SK-N-SH treated with all-trans-retinoic acid at 6 μM for 48 hours (cell line): ENCODE measurements at regions not wholly inside any gene's neighbourhood (a gene's known extent, or its start where the extent isn't known, plus 50 kb on each side); places are given as distances from the start of the nearest gene placed in this dataset.

Source experiments
- ARNTL ChIP-seq: fragments of 450-650 bp; formaldehyde crosslinking; IDR thresholded peaks from 2 replicates; pipeline ENCODE4 v1.5.0; 2020; ENCODE audit warnings: low read depth, mild to moderate bottlenecking, moderate library complexity, borderline replicate concordance
- ESRRG ChIP-seq: fragments of 250-450 bp; sonication (Bioruptor Pico); IDR thresholded peaks from 2 replicates; pipeline ENCODE4 v1.6.1; 2021; ENCODE audit warnings: mild to moderate bottlenecking
- RARB ChIP-seq: fragments of 250-450 bp; sonication (Bioruptor Pico); IDR thresholded peaks from 2 replicates; pipeline ENCODE4 v1.8.0; 2021; ENCODE audit warnings: mild to moderate bottlenecking, moderate library complexity
- SNAI2 ChIP-seq: fragments of 250-450 bp; sonication (Bioruptor Pico); IDR thresholded peaks from 2 replicates; pipeline ENCODE4 v1.5.0; 2020; ENCODE audit warnings: mild to moderate bottlenecking, moderate library complexity
- TOX ChIP-seq: fragments of 250-450 bp; sonication (Bioruptor Pico); IDR thresholded peaks from 2 replicates; pipeline ENCODE4 v1.8.0; 2021; ENCODE audit warnings: mild to moderate bottlenecking, moderate library complexity, borderline replicate concordance
- ZNF70 ChIP-seq: fragments of 450-650 bp; formaldehyde crosslinking; IDR thresholded peaks from 2 replicates; pipeline ENCODE4 v1.5.0; 2020; ENCODE audit warnings: mild to moderate bottlenecking, moderate library complexity
- ZNF8 ChIP-seq: fragments of 450-650 bp; formaldehyde crosslinking; IDR thresholded peaks from 2 replicates; pipeline ENCODE4 v1.5.0; 2020; ENCODE audit warnings: mild to moderate bottlenecking, moderate library complexity
- TF ChIP-seq, protein P1 (sequence below): fragments of 250-450 bp; sonication (Bioruptor Pico); IDR thresholded peaks from 2 replicates; pipeline ENCODE4 v1.5.0; 2020; ENCODE audit warnings: mild to moderate bottlenecking, moderate library complexity
- TF ChIP-seq, protein P2 (sequence below): fragments of 250-450 bp; sonication (Bioruptor Pico); IDR thresholded peaks from 2 replicates; pipeline ENCODE4 v1.8.0; 2020; ENCODE audit warnings: mild to moderate bottlenecking, moderate library complexity, borderline replicate concordance

DNA sequence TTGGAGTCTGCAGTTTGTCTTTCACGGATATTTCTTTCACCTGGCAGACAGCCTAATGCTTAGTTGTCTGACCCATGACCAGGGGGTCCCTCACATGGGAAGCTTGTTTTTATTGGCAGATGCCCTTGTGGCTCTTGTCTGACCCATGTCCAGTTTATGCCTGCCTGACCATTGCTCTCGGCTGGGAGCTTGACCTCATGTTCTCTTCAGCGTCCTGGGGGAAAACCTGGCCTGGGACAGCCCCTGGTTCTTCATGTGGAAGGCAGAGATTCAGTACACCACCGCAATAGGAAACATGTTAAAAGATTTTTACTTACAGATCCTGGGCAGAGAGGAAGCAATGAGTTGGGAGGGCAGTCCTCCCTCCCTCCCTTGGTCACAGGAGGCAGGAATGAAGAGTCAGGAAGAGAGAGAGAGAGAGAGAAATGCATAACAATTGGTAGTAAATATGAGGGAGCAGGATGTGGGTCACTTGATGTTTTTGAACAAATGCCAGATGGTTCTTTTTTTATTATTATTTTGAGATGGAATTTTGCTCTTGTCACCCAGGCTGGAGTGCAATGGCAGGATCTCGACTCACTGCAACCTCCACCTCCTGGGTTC lies 302.7 kb upstream of the MYOCD start:
- TF ChIP-seq ARNTL (CRISPR knock-in tag) (no peak), TOX (CRISPR knock-in tag) (no peak), RARB (CRISPR knock-in tag) (no peak), ESRRG (no peak), ZNF8 (CRISPR knock-in tag) (no peak), SNAI2 (no peak), ZNF70 (CRISPR knock-in tag) (no peak)
- TF ChIP-seq, protein P1, sequence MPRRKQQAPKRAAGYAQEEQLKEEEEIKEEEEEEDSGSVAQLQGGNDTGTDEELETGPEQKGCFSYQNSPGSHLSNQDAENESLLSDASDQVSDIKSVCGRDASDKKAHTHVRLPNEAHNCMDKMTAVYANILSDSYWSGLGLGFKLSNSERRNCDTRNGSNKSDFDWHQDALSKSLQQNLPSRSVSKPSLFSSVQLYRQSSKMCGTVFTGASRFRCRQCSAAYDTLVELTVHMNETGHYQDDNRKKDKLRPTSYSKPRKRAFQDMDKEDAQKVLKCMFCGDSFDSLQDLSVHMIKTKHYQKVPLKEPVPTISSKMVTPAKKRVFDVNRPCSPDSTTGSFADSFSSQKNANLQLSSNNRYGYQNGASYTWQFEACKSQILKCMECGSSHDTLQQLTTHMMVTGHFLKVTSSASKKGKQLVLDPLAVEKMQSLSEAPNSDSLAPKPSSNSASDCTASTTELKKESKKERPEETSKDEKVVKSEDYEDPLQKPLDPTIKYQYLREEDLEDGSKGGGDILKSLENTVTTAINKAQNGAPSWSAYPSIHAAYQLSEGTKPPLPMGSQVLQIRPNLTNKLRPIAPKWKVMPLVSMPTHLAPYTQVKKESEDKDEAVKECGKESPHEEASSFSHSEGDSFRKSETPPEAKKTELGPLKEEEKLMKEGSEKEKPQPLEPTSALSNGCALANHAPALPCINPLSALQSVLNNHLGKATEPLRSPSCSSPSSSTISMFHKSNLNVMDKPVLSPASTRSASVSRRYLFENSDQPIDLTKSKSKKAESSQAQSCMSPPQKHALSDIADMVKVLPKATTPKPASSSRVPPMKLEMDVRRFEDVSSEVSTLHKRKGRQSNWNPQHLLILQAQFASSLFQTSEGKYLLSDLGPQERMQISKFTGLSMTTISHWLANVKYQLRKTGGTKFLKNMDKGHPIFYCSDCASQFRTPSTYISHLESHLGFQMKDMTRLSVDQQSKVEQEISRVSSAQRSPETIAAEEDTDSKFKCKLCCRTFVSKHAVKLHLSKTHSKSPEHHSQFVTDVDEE (CRISPR knock-in tag), result no peak
- TF ChIP-seq, protein P2, sequence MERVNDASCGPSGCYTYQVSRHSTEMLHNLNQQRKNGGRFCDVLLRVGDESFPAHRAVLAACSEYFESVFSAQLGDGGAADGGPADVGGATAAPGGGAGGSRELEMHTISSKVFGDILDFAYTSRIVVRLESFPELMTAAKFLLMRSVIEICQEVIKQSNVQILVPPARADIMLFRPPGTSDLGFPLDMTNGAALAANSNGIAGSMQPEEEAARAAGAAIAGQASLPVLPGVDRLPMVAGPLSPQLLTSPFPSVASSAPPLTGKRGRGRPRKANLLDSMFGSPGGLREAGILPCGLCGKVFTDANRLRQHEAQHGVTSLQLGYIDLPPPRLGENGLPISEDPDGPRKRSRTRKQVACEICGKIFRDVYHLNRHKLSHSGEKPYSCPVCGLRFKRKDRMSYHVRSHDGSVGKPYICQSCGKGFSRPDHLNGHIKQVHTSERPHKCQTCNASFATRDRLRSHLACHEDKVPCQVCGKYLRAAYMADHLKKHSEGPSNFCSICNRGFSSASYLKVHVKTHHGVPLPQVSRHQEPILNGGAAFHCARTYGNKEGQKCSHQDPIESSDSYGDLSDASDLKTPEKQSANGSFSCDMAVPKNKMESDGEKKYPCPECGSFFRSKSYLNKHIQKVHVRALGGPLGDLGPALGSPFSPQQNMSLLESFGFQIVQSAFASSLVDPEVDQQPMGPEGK (CRISPR knock-in tag), result no peak
